ENCODE measurements at regions not wholly inside any gene's neighbourhood (a gene's known extent, or its start where the extent isn't known, plus 50 kb on each side); places are given as distances from the start of the nearest gene placed in this dataset.

GRCh38 chr2:142200062-142200461 lies 69.2 kb upstream of the LRP1B start:
- WGBS, result 91% methylated on average over 1 of the region's 1 CpG
- no peak overlapping the region for H3K27ac ChIP-seq (ENCODE audit: low read depth in 1 of 2, low read length in 1 of 2)
- H3K27me3 ChIP-seq (ENCODE audit: control insufficient read depth in 2 of 2, insufficient read depth in 1 of 2, low read length in 1 of 2), result no peaks in the 10 kb centered on the region
- no peaks in the 10 kb centered on the region for H3K9me3 ChIP-seq (ENCODE audit: control insufficient read depth in 2 of 2, insufficient read depth in 1 of 2, low read length in 1 of 2)
- no peak overlapping the region for H3K4me3 ChIP-seq (ENCODE audit: low read length in 2 of 2)
- DNase-seq (ENCODE audit: low read depth in 6 of 9, low spot score in 9 of 9), result no peak
- no peaks in the 10 kb centered on the region for H3K36me3 ChIP-seq (ENCODE audit: control insufficient read depth in 2 of 2, insufficient read depth in 2 of 2, low read length in 1 of 2)
- no peaks in the 10 kb centered on the region for H3K4me1 ChIP-seq (ENCODE audit: control insufficient read depth in 2 of 2, insufficient read depth in 2 of 2, low read length in 2 of 2)

GRCh38 chr2:142199073-142199472 lies 68.3 kb upstream of the LRP1B start:
- no peaks in the 10 kb centered on the region for H3K36me3 ChIP-seq (ENCODE audit: control insufficient read depth in 2 of 2, insufficient read depth in 2 of 2, low read length in 1 of 2)
- 62% methylated on average over 2 of the region's 2 CpGs for WGBS
- H3K27me3 ChIP-seq (ENCODE audit: control insufficient read depth in 2 of 2, insufficient read depth in 1 of 2, low read length in 1 of 2), result no peaks in the 10 kb centered on the region
- no peak overlapping the region for H3K27ac ChIP-seq (ENCODE audit: low read depth in 1 of 2, low read length in 1 of 2)
- DNase-seq (ENCODE audit: low read depth in 6 of 9, low spot score in 9 of 9), result no peak
- no peak overlapping the region for H3K4me3 ChIP-seq (ENCODE audit: low read length in 2 of 2)
- no peaks in the 10 kb centered on the region for H3K9me3 ChIP-seq (ENCODE audit: control insufficient read depth in 2 of 2, insufficient read depth in 1 of 2, low read length in 1 of 2)
- no peaks in the 10 kb centered on the region for H3K4me1 ChIP-seq (ENCODE audit: control insufficient read depth in 2 of 2, insufficient read depth in 2 of 2, low read length in 2 of 2)

- H3K4me1 ChIP-seq (ENCODE audit: control insufficient read depth in 2 of 2, insufficient read depth in 2 of 2, low read length in 2 of 2), result no peaks in the 10 kb centered on the region
- no peaks in the 10 kb centered on the region for H3K36me3 ChIP-seq (ENCODE audit: control insufficient read depth in 2 of 2, insufficient read depth in 2 of 2, low read length in 1 of 2)
- no peak for DNase-seq (ENCODE audit: low read depth in 6 of 9, low spot score in 9 of 9)
- H3K27me3 ChIP-seq (ENCODE audit: control insufficient read depth in 2 of 2, insufficient read depth in 1 of 2, low read length in 1 of 2), result no peaks in the 10 kb centered on the region
- no peak overlapping the region for H3K4me3 ChIP-seq (ENCODE audit: low read length in 2 of 2)
- H3K27ac ChIP-seq (ENCODE audit: low read depth in 1 of 2, low read length in 1 of 2), result no peak overlapping the region
- H3K9me3 ChIP-seq (ENCODE audit: control insufficient read depth in 2 of 2, insufficient read depth in 1 of 2, low read length in 1 of 2), result no peaks in the 10 kb centered on the region
- 96% methylated on average over 1 of the region's 1 CpG for WGBS
Measured at GRCh38 chr2:142190805-142191204, 60.0 kb upstream of the LRP1B start.

- H3K9me3 ChIP-seq (ENCODE audit: control insufficient read depth in 2 of 2, insufficient read depth in 1 of 2, low read length in 1 of 2), result no peaks in the 10 kb centered on the region
- no peaks in the 10 kb centered on the region for H3K36me3 ChIP-seq (ENCODE audit: control insufficient read depth in 2 of 2, insufficient read depth in 2 of 2, low read length in 1 of 2)
- H3K27me3 ChIP-seq (ENCODE audit: control insufficient read depth in 2 of 2, insufficient read depth in 1 of 2, low read length in 1 of 2), result no peaks in the 10 kb centered on the region
- H3K27ac ChIP-seq (ENCODE audit: low read depth in 1 of 2, low read length in 1 of 2), result no peak overlapping the region
- no peaks in the 10 kb centered on the region for H3K4me1 ChIP-seq (ENCODE audit: control insufficient read depth in 2 of 2, insufficient read depth in 2 of 2, low read length in 2 of 2)
- DNase-seq (ENCODE audit: low read depth in 6 of 9, low spot score in 9 of 9), result no peak
- WGBS, result 90% methylated on average over 1 of the region's 1 CpG
- no peak overlapping the region for H3K4me3 ChIP-seq (ENCODE audit: low read length in 2 of 2)
Measured at GRCh38 chr2:142189501-142189900, 58.7 kb upstream of the LRP1B start.

GRCh38 chr2:142188562-142188961 lies 57.7 kb upstream of the LRP1B start:
- H3K4me1 ChIP-seq (ENCODE audit: control insufficient read depth in 2 of 2, insufficient read depth in 2 of 2, low read length in 2 of 2), result no peaks in the 10 kb centered on the region
- DNase-seq (ENCODE audit: low read depth in 6 of 9, low spot score in 9 of 9), result no peak
- 100% methylated on average over 1 of the region's 1 CpG for WGBS
- no peak overlapping the region for H3K4me3 ChIP-seq (ENCODE audit: low read length in 2 of 2)
- no peak overlapping the region for H3K27ac ChIP-seq (ENCODE audit: low read depth in 1 of 2, low read length in 1 of 2)
- H3K27me3 ChIP-seq (ENCODE audit: control insufficient read depth in 2 of 2, insufficient read depth in 1 of 2, low read length in 1 of 2), result no peaks in the 10 kb centered on the region
- H3K9me3 ChIP-seq (ENCODE audit: control insufficient read depth in 2 of 2, insufficient read depth in 1 of 2, low read length in 1 of 2), result no peaks in the 10 kb centered on the region
- no peaks in the 10 kb centered on the region for H3K36me3 ChIP-seq (ENCODE audit: control insufficient read depth in 2 of 2, insufficient read depth in 2 of 2, low read length in 1 of 2)

- Histone ChIP-seq H3K4me1 (ENCODE audit: control insufficient read depth in 2 of 2, insufficient read depth in 2 of 2, low read length in 2 of 2) (no peaks in the 10 kb centered on the region), H3K27ac (ENCODE audit: low read depth in 1 of 2, low read length in 1 of 2) (no peak overlapping the region), H3K4me3 (ENCODE audit: low read length in 2 of 2) (no peak overlapping the region), H3K36me3 (ENCODE audit: control insufficient read depth in 2 of 2, insufficient read depth in 2 of 2, low read length in 1 of 2) (no peaks in the 10 kb centered on the region), H3K27me3 (ENCODE audit: control insufficient read depth in 2 of 2, insufficient read depth in 1 of 2, low read length in 1 of 2) (no peaks in the 10 kb centered on the region), H3K9me3 (ENCODE audit: control insufficient read depth in 2 of 2, insufficient read depth in 1 of 2, low read length in 1 of 2) (no peaks in the 10 kb centered on the region)
- peak in 1 of 9 donors; percentile 2 for DNase-seq (ENCODE audit: low read depth in 6 of 9, low spot score in 9 of 9)
- 93% methylated on average over 22 of the region's 22 CpGs for WGBS
Measured at GRCh38 chr2:142180820-142181533, 50.2 kb upstream of the LRP1B start.

All from thymus (tissue), 11 donors.